ENCODE measurements at regions not wholly inside any gene's neighbourhood (a gene's known extent, or its start where the extent isn't known, plus 50 kb on each side); places are given as distances from the start of the nearest gene placed in this dataset.

- H3K4me3 Mint-ChIP-seq: no peak overlapping the region
- no peak overlapping the region for H3K27ac ChIP-seq (ENCODE audit: insufficient read depth, low read length, poor library complexity, severe bottlenecking)
- peaks cover 4% of the 10 kb centered on the region for H3K27me3 ChIP-seq (ENCODE audit: control insufficient read depth, insufficient read depth, low read length)
- H3K36me3 Mint-ChIP-seq: no peaks in the 10 kb centered on the region
- H3K4me3 ChIP-seq (ENCODE audit: low read depth, low read length): no peak overlapping the region
- no peaks in the 10 kb centered on the region for H3K9me3 ChIP-seq (ENCODE audit: control insufficient read depth in 2 of 2, low read length in 2 of 2)
- peaks cover 0 to under 1% (median 0%) of the 10 kb centered on the region in 4 donors for H3K4me1 Mint-ChIP-seq
- H3K27ac Mint-ChIP-seq: no peak overlapping the region
- DNase-seq: no peak
- peaks cover 12% of the 10 kb centered on the region for H3K27me3 Mint-ChIP-seq
- no peaks in the 10 kb centered on the region for H3K36me3 ChIP-seq (ENCODE audit: control insufficient read depth, insufficient read depth, low read length)
- ATAC-seq (ENCODE audit: low read depth in 2 of 2): no peak
- no peaks in the 10 kb centered on the region for H3K4me1 ChIP-seq (ENCODE audit: control insufficient read depth, insufficient read depth, low read length, poor library complexity, severe bottlenecking)
- H3K9me3 Mint-ChIP-seq: peaks cover 0 to 6% (median 0%) of the 10 kb centered on the region in 7 donors
Observed at GRCh38 chr10:14403359-14403758, 72.6 kb upstream of the FRMD4A start.

- H3K36me3 ChIP-seq (ENCODE audit: control insufficient read depth, insufficient read depth, low read length): no peaks in the 10 kb centered on the region
- H3K9me3 Mint-ChIP-seq: peaks cover 0 to 9% (median 3%) of the 10 kb centered on the region in 7 donors
- H3K27me3 ChIP-seq (ENCODE audit: control insufficient read depth, insufficient read depth, low read length): peaks cover 4% of the 10 kb centered on the region
- H3K4me1 ChIP-seq (ENCODE audit: control insufficient read depth, insufficient read depth, low read length, poor library complexity, severe bottlenecking): no peaks in the 10 kb centered on the region
- H3K27ac ChIP-seq (ENCODE audit: insufficient read depth, low read length, poor library complexity, severe bottlenecking): no peak overlapping the region
- no peak overlapping the region for H3K27ac Mint-ChIP-seq
- no peaks in the 10 kb centered on the region for H3K36me3 Mint-ChIP-seq
- no peak for ATAC-seq (ENCODE audit: low read depth in 2 of 2)
- H3K4me3 ChIP-seq (ENCODE audit: low read depth, low read length): no peak overlapping the region
- no peaks in the 10 kb centered on the region for H3K4me1 Mint-ChIP-seq
- no peaks in the 10 kb centered on the region for H3K9me3 ChIP-seq (ENCODE audit: control insufficient read depth in 2 of 2, low read length in 2 of 2)
- peaks cover 17% of the 10 kb centered on the region for H3K27me3 Mint-ChIP-seq
- no peak for DNase-seq
- no peak overlapping the region for H3K4me3 Mint-ChIP-seq
Observed at GRCh38 chr10:14399641-14400040, 68.9 kb upstream of the FRMD4A start.

- Mint-ChIP-seq H3K4me1 (no peaks in the 10 kb centered on the region), H3K4me3 (no peak overlapping the region), H3K9me3 (peaks cover 0 to 9% (median 4%) of the 10 kb centered on the region in 7 donors), H3K36me3 (no peaks in the 10 kb centered on the region), H3K27ac (no peak overlapping the region), H3K27me3 (peaks cover 11% of the 10 kb centered on the region)
- ATAC-seq (ENCODE audit: low read depth in 2 of 2) (no peak), DNase-seq (no peak)
- Histone ChIP-seq H3K27me3 (ENCODE audit: control insufficient read depth, insufficient read depth, low read length) (peaks cover 2% of the 10 kb centered on the region), H3K4me3 (ENCODE audit: low read depth, low read length) (no peak overlapping the region), H3K36me3 (ENCODE audit: control insufficient read depth, insufficient read depth, low read length) (no peaks in the 10 kb centered on the region), H3K9me3 (ENCODE audit: control insufficient read depth in 2 of 2, low read length in 2 of 2) (no peaks in the 10 kb centered on the region), H3K27ac (ENCODE audit: insufficient read depth, low read length, poor library complexity, severe bottlenecking) (no peak overlapping the region), H3K4me1 (ENCODE audit: control insufficient read depth, insufficient read depth, low read length, poor library complexity, severe bottlenecking) (no peaks in the 10 kb centered on the region)
Observed at GRCh38 chr10:14397066-14397465, 66.3 kb upstream of the FRMD4A start.

- Mint-ChIP-seq H3K36me3 (no peaks in the 10 kb centered on the region), H3K4me3 (no peak overlapping the region)
Observed at GRCh38 chr10:14396411-14397048, 65.8 kb upstream of the FRMD4A start.

GRCh38 chr10:14394179-14394578 lies 63.5 kb upstream of the FRMD4A start:
- Mint-ChIP-seq H3K4me1 (peaks cover 0 to 15% (median 6%) of the 10 kb centered on the region in 4 donors), H3K27ac (no peak overlapping the region), H3K36me3 (no peaks in the 10 kb centered on the region), H3K27me3 (peaks cover 10% of the 10 kb centered on the region), H3K4me3 (no peak overlapping the region), H3K9me3 (peaks cover 0 to 8% (median 5%) of the 10 kb centered on the region in 7 donors)
- Histone ChIP-seq H3K4me3 (ENCODE audit: low read depth, low read length) (no peak overlapping the region), H3K9me3 (ENCODE audit: control insufficient read depth in 2 of 2, low read length in 2 of 2) (no peaks in the 10 kb centered on the region), H3K27me3 (ENCODE audit: control insufficient read depth, insufficient read depth, low read length) (no peaks in the 10 kb centered on the region), H3K4me1 (ENCODE audit: control insufficient read depth, insufficient read depth, low read length, poor library complexity, severe bottlenecking) (no peaks in the 10 kb centered on the region), H3K27ac (ENCODE audit: insufficient read depth, low read length, poor library complexity, severe bottlenecking) (no peak overlapping the region), H3K36me3 (ENCODE audit: control insufficient read depth, insufficient read depth, low read length) (no peaks in the 10 kb centered on the region)
- ATAC-seq (ENCODE audit: low read depth in 2 of 2) (no peak), DNase-seq (no peak)

More at GRCh38 chr10:14396411-14397048, 65.8 kb upstream of the FRMD4A start:
- H3K27me3 Mint-ChIP-seq: peaks cover 11% of the 10 kb centered on the region
- ATAC-seq (ENCODE audit: low read depth in 2 of 2): no peak
- DNase-seq: no peak
- peaks cover 0 to 9% (median 4%) of the 10 kb centered on the region in 7 donors for H3K9me3 Mint-ChIP-seq
- no peak overlapping the region for H3K4me3 ChIP-seq (ENCODE audit: low read depth, low read length)
- H3K27ac Mint-ChIP-seq: no peak overlapping the region
- peaks cover 2% of the 10 kb centered on the region for H3K27me3 ChIP-seq (ENCODE audit: control insufficient read depth, insufficient read depth, low read length)
- no peaks in the 10 kb centered on the region for H3K4me1 Mint-ChIP-seq
- no peaks in the 10 kb centered on the region for H3K4me1 ChIP-seq (ENCODE audit: control insufficient read depth, insufficient read depth, low read length, poor library complexity, severe bottlenecking)
- no peaks in the 10 kb centered on the region for H3K9me3 ChIP-seq (ENCODE audit: control insufficient read depth in 2 of 2, low read length in 2 of 2)
- no peaks in the 10 kb centered on the region for H3K36me3 ChIP-seq (ENCODE audit: control insufficient read depth, insufficient read depth, low read length)
- H3K27ac ChIP-seq (ENCODE audit: insufficient read depth, low read length, poor library complexity, severe bottlenecking): no peak overlapping the region

GRCh38 chr10:14391342-14391741 lies 60.6 kb upstream of the FRMD4A start:
- H3K4me3 Mint-ChIP-seq: no peak overlapping the region
- H3K9me3 Mint-ChIP-seq: peaks cover 0 to 8% (median 4%) of the 10 kb centered on the region in 7 donors
- no peaks in the 10 kb centered on the region for H3K27me3 ChIP-seq (ENCODE audit: control insufficient read depth, insufficient read depth, low read length)
- peaks cover 0 to 15% (median 7%) of the 10 kb centered on the region in 4 donors for H3K4me1 Mint-ChIP-seq
- H3K27ac ChIP-seq (ENCODE audit: insufficient read depth, low read length, poor library complexity, severe bottlenecking): no peak overlapping the region
- peaks cover 15% of the 10 kb centered on the region for H3K27me3 Mint-ChIP-seq
- no peaks in the 10 kb centered on the region for H3K36me3 Mint-ChIP-seq
- ATAC-seq (ENCODE audit: low read depth in 2 of 2) (no peak), DNase-seq (no peak)
- H3K36me3 ChIP-seq (ENCODE audit: control insufficient read depth, insufficient read depth, low read length): no peaks in the 10 kb centered on the region
- H3K27ac Mint-ChIP-seq: no peak overlapping the region
- no peak overlapping the region for H3K4me3 ChIP-seq (ENCODE audit: low read depth, low read length)
- no peaks in the 10 kb centered on the region for H3K4me1 ChIP-seq (ENCODE audit: control insufficient read depth, insufficient read depth, low read length, poor library complexity, severe bottlenecking)
- H3K9me3 ChIP-seq (ENCODE audit: control insufficient read depth in 2 of 2, low read length in 2 of 2): no peaks in the 10 kb centered on the region

- Mint-ChIP-seq H3K36me3 (no peaks in the 10 kb centered on the region), H3K4me1 (peaks cover 0 to 15% (median 8%) of the 10 kb centered on the region in 4 donors), H3K27me3 (peaks cover 10% of the 10 kb centered on the region), H3K4me3 (no peak overlapping the region), H3K27ac (no peak overlapping the region), H3K9me3 (peaks cover 0 to 8% (median 4%) of the 10 kb centered on the region in 7 donors)
- H3K36me3 ChIP-seq (ENCODE audit: control insufficient read depth, insufficient read depth, low read length): no peaks in the 10 kb centered on the region
- H3K27me3 ChIP-seq (ENCODE audit: control insufficient read depth, insufficient read depth, low read length): peaks cover 5% of the 10 kb centered on the region
- H3K9me3 ChIP-seq (ENCODE audit: control insufficient read depth in 2 of 2, low read length in 2 of 2): no peaks in the 10 kb centered on the region
- H3K4me1 ChIP-seq (ENCODE audit: control insufficient read depth, insufficient read depth, low read length, poor library complexity, severe bottlenecking): no peaks in the 10 kb centered on the region
- H3K27ac ChIP-seq (ENCODE audit: insufficient read depth, low read length, poor library complexity, severe bottlenecking): no peak overlapping the region
- DNase-seq (peak in 1 of 3 donors; percentile 64), ATAC-seq (ENCODE audit: low read depth in 2 of 2) (no peak)
- no peak overlapping the region for H3K4me3 ChIP-seq (ENCODE audit: low read depth, low read length)
Observed at GRCh38 chr10:14389981-14390590, 59.4 kb upstream of the FRMD4A start.

Measured in CD4-positive, CD25-positive, alpha-beta regulatory T cell (primary cell).